ENCODE measurements at regions not wholly inside any gene's neighbourhood (a gene's known extent, or its start where the extent isn't known, plus 50 kb on each side); places are given as distances from the start of the nearest gene placed in this dataset.
"Not testable (repeated sequence)": the region's sequence is repeated elsewhere in the genome, so short reads cannot be mapped to it uniquely, and the experiment has no call there.

DNA sequence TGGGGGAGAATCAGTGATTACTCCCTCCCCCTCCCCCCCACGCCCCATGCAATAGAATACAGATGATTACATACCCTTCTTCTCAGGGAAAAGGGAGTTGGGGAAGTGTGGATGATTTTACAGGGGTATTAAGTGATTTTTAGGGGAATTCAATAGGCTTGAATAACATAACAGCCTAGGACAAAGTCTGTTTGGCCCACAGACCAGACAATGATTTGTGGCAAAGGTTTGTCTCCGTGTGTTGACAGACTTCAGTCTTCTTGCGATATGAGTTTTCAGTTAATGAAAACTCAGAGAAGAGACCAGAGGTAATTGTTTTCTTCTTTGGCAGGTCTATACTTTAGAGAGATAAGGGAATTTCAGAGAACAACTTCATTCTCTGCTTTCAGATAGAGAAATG is 95.3 kb downstream of the OR2B2 start:
- Histone ChIP-seq H2AFZ (ENCODE audit: low read length) (no peak overlapping the region), H3K9me3 (ENCODE audit: control insufficient read depth, insufficient read depth, low read depth, low read length) (no peaks in the 10 kb centered on the region), H3K4me3 (replicated peaks in 1 of 4; ENCODE audit: control extremely low read depth in 1 of 4, insufficient read depth in 1 of 4, low read depth in 3 of 4, low read length in 4 of 4) (no peak overlapping the region), H3K36me3 (ENCODE audit: control insufficient read depth, insufficient read depth, low read length) (no peaks in the 10 kb centered on the region), H3K4me2 (ENCODE audit: extremely low read depth, insufficient read depth, low read length) (no peak overlapping the region), H4K20me1 (ENCODE audit: control insufficient read depth, extremely low read depth, insufficient read depth, low read length) (no peaks in the 10 kb centered on the region), H3K27me3 (ENCODE audit: control insufficient read depth, insufficient read depth, low read length) (no peaks in the 10 kb centered on the region), H3K79me2 (ENCODE audit: control insufficient read depth, insufficient read depth, low read length) (no peaks in the 10 kb centered on the region), H3K9ac (ENCODE audit: insufficient read depth, low read length) (no peak overlapping the region), H3K27ac (ENCODE audit: insufficient read depth, low read length) (no peak overlapping the region), H3K4me1 (ENCODE audit: control insufficient read depth, extremely low read depth, insufficient read depth, low read length) (peaks cover 2% of the 10 kb centered on the region)
- TF ChIP-seq CTCF (conservative IDR thresholded peaks at IDR 0.05 in 1 of 2, IDR thresholded peaks at IDR 0.05 in 1 of 2; ENCODE audit: low read depth in 1 of 2, low read length in 2 of 2) (no peak), EZH2 (IDR thresholded peaks at IDR 0.05; ENCODE audit: low read length, missing control alignments) (no peak)
- no peak for DNase-seq (ENCODE audit: low read depth in 2 of 2)

DNA sequence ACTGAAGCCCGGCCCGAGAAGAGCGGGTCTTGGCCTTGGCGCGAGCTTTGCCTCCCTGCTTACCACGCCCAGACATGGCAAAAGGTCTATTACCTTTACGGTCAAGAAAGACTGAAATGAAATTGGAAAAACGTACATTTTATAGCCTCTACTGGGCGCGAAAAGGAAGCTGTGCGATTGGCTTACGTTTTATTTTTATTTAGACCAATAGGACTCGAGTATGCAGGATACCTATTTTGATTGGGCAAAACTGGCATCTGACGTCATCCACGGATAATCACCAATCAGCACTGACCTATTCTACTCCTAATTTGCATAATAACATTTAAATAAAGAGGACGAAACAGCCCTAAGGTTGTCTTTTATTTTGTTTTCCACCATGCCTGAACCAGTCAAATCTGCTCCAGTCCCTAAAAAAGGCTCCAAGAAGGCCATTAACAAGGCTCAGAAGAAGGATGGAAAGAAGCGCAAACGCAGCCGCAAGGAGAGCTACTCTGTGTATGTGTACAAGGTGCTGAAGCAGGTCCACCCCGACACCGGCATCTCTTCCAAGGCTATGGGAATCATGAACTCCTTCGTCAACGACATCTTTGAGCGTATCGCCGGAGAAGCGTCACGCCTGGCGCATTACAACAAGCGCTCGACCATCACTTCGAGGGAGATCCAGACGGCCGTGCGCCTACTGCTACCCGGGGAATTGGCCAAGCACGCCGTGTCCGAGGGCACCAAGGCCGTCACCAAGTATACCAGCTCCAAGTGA is 97.4 kb downstream of the OR2B2 start:
- Histone ChIP-seq H3K79me2 (ENCODE audit: control insufficient read depth, insufficient read depth, low read length) (no peaks in the 10 kb centered on the region), H3K9ac (ENCODE audit: insufficient read depth, low read length) (peak overlapping the region; percentile 11), H2AFZ (ENCODE audit: low read length) (peak overlapping the region; percentile 95), H3K4me1 (ENCODE audit: control insufficient read depth, extremely low read depth, insufficient read depth, low read length) (peaks cover 2% of the 10 kb centered on the region), H3K27ac (ENCODE audit: insufficient read depth, low read length) (peak overlapping the region; percentile 84), H4K20me1 (ENCODE audit: control insufficient read depth, extremely low read depth, insufficient read depth, low read length) (no peaks in the 10 kb centered on the region), H3K27me3 (ENCODE audit: control insufficient read depth, insufficient read depth, low read length) (no peaks in the 10 kb centered on the region), H3K4me3 (replicated peaks in 1 of 4; ENCODE audit: control extremely low read depth in 1 of 4, insufficient read depth in 1 of 4, low read depth in 3 of 4, low read length in 4 of 4) (peak overlapping the region; percentile 40 to 60 (median 51)), H3K9me3 (ENCODE audit: control insufficient read depth, insufficient read depth, low read depth, low read length) (no peaks in the 10 kb centered on the region), H3K4me2 (ENCODE audit: extremely low read depth, insufficient read depth, low read length) (peak overlapping the region; percentile 85), H3K36me3 (ENCODE audit: control insufficient read depth, insufficient read depth, low read length) (no peaks in the 10 kb centered on the region)
- DNase-seq (ENCODE audit: low read depth in 2 of 2), result peak; percentile 94 to 99
- TF ChIP-seq EZH2 (IDR thresholded peaks at IDR 0.05; ENCODE audit: low read length, missing control alignments) (no peak), CTCF (conservative IDR thresholded peaks at IDR 0.05 in 1 of 2, IDR thresholded peaks at IDR 0.05 in 1 of 2; ENCODE audit: low read depth in 1 of 2, low read length in 2 of 2) (no peak)

- not testable (repeated sequence) for H4K20me1 ChIP-seq (ENCODE audit: control insufficient read depth, extremely low read depth, insufficient read depth, low read length); H3K4me1 ChIP-seq (ENCODE audit: control insufficient read depth, extremely low read depth, insufficient read depth, low read length); H3K9ac ChIP-seq (ENCODE audit: insufficient read depth, low read length); H3K79me2 ChIP-seq (ENCODE audit: control insufficient read depth, insufficient read depth, low read length); DNase-seq (ENCODE audit: low read depth in 2 of 2); H3K9me3 ChIP-seq (ENCODE audit: control insufficient read depth, insufficient read depth, low read depth, low read length); H3K27me3 ChIP-seq (ENCODE audit: control insufficient read depth, insufficient read depth, low read length); H3K36me3 ChIP-seq (ENCODE audit: control insufficient read depth, insufficient read depth, low read length)
- Histone ChIP-seq H3K4me2 (ENCODE audit: extremely low read depth, insufficient read depth, low read length) (peak overlapping the region; percentile 66), H2AFZ (ENCODE audit: low read length) (peak overlapping the region; percentile 69), H3K4me3 (replicated peaks in 1 of 4; ENCODE audit: control extremely low read depth in 1 of 4, insufficient read depth in 1 of 4, low read depth in 3 of 4, low read length in 4 of 4) (peak overlapping the region; percentile 26 to 60 (median 51)), H3K27ac (ENCODE audit: insufficient read depth, low read length) (peak overlapping the region; percentile 84)
Measured at GRCh38 chr6:27814415-27814664, 97.9 kb downstream of the OR2B2 start.
